Prostate gland (tissue), 2 donors: ENCODE measurements at regions not wholly inside any gene's neighbourhood (a gene's known extent, or its start where the extent isn't known, plus 50 kb on each side); places are given as distances from the start of the nearest gene placed in this dataset.

Source experiments
- DNase-seq: peaks from one replicate; pipeline ENCODE4 v3.0.0-alpha.2; 2019; ENCODE audit warnings: low spot score
- H3K27ac ChIP-seq, 2 donors: fragments of 200-600 bp; sonication (generic); 2 replicates each; pipeline ENCODE4 v1.5.1; 2017 to 2019
- H3K27me3 ChIP-seq: fragments of 200-600 bp; sonication (generic); replicated peaks from 2 replicates; pipeline ENCODE4 v1.5.1; 2019; ENCODE audit not compliant: insufficient read depth
- H3K36me3 ChIP-seq, 2 donors: fragments of 200-600 bp; sonication (generic); 1 replicate in 1 of 2; 2 replicates in 1 of 2; pipeline versions ENCODE4 v1.5.1 to v1.8.1; 2017 to 2019
- H3K4me1 ChIP-seq: fragments of 200-600 bp; sonication (generic); replicated peaks from 2 replicates; pipeline ENCODE4 v1.5.1; 2019
- H3K4me3 ChIP-seq, 2 donors: fragments of 200-600 bp; sonication (generic); 2 replicates each; pipeline ENCODE4 v1.5.1; 2017 to 2019
- H3K9me3 ChIP-seq: fragments of 200-600 bp; sonication (generic); 2 replicates; pipeline ENCODE4 v1.5.1; 2017
- CTCF ChIP-seq, 4 experiments: fragments of 200-600 bp in 2 of 4; fragments of 450-650 bp in 2 of 4; sonication (generic) in 2 of 4; IDR thresholded peaks; 1 replicate in 3 of 4; 2 replicates in 1 of 4; pipeline ENCODE4 v1.5.1; 2016 to 2019; ENCODE audit warnings: antibody characterized with exemption in 4 of 4, mild to moderate bottlenecking in 2 of 4, moderate library complexity in 2 of 4
- POLR2A ChIP-seq: fragments of 450-650 bp; IDR thresholded peaks from one replicate; pipeline ENCODE4 v1.6.1; 2016; ENCODE audit warnings: antibody characterized with exemption, mild to moderate bottlenecking
- POLR2AphosphoS5 ChIP-seq: sonication (generic); formaldehyde crosslinking; IDR thresholded peaks from one replicate; pipeline ENCODE4 v1.6.1; 2017; ENCODE audit warnings: antibody characterized with exemption
- WGBS: methylation state at CpG from one replicate; pipeline ENCODE4 v1.1.5; 2018; 5-methylcytosine and 5-hydroxymethylcytosine counted together
- intact Hi-C: fragments of 100-400 bp; cut with DNase I; formaldehyde crosslinking; loops from one replicate; pipeline ENCODE4 v1.14.2; 2022

GRCh38 chr14:39956372-39956771 is 524.1 kb upstream of the FBXO33 start:
- WGBS = 94% methylated on average over 4 of the region's 4 CpGs
- Histone ChIP-seq H3K27me3 (no peaks in the 10 kb centered on the region), H3K27ac (no peak overlapping the region), H3K9me3 (no peaks in the 10 kb centered on the region), H3K4me3 (no peak overlapping the region), H3K4me1 (no peaks in the 10 kb centered on the region), H3K36me3 (no peaks in the 10 kb centered on the region)
- DNase-seq = no peak
- intact Hi-C loops = no loop called here
- TF ChIP-seq POLR2AphosphoS5 = no peak
- no peak for TF ChIP-seq POLR2A
- no peak for TF ChIP-seq CTCF (IDR thresholded peaks at IDR 0.05)

- H3K36me3 ChIP-seq = no peaks in the 10 kb centered on the region
- no peaks in the 10 kb centered on the region for H3K9me3 ChIP-seq
- no peaks in the 10 kb centered on the region for H3K27me3 ChIP-seq
- TF ChIP-seq POLR2A (no peak), POLR2AphosphoS5 (no peak), CTCF (IDR thresholded peaks at IDR 0.05) (no peak)
- intact Hi-C loops = no loop called here
- no peak overlapping the region for H3K27ac ChIP-seq
- H3K4me1 ChIP-seq = no peaks in the 10 kb centered on the region
- 84% methylated on average over 2 of the region's 2 CpGs for WGBS
- DNase-seq = no peak
- no peak overlapping the region for H3K4me3 ChIP-seq
These were observed 516.0 kb upstream of the FBXO33 start for GRCh38 chr14:39948235-39948634.

- H3K27ac ChIP-seq = no peak overlapping the region
- no peak overlapping the region for H3K4me3 ChIP-seq
- no peaks in the 10 kb centered on the region for H3K27me3 ChIP-seq
- intact Hi-C loops = no loop called here
- no peak for TF ChIP-seq POLR2A
- no peak for TF ChIP-seq POLR2AphosphoS5
- no peak for TF ChIP-seq CTCF (IDR thresholded peaks at IDR 0.05)
- no peaks in the 10 kb centered on the region for H3K9me3 ChIP-seq
- no peaks in the 10 kb centered on the region for H3K36me3 ChIP-seq
- 80% methylated on average over 2 of the region's 2 CpGs for WGBS
- no peak for DNase-seq
- no peaks in the 10 kb centered on the region for H3K4me1 ChIP-seq
These were observed 514.6 kb upstream of the FBXO33 start for GRCh38 chr14:39946807-39947206.

GRCh38 chr14:39939023-39939422 is 506.8 kb upstream of the FBXO33 start:
- Histone ChIP-seq H3K9me3 (no peaks in the 10 kb centered on the region), H3K36me3 (no peaks in the 10 kb centered on the region), H3K27ac (no peak overlapping the region), H3K4me1 (no peaks in the 10 kb centered on the region), H3K4me3 (no peak overlapping the region), H3K27me3 (no peaks in the 10 kb centered on the region)
- intact Hi-C loops = no loop called here
- no peak for TF ChIP-seq POLR2AphosphoS5
- TF ChIP-seq POLR2A = no peak
- no peak for TF ChIP-seq CTCF (IDR thresholded peaks at IDR 0.05)
- no peak for DNase-seq

- 85% methylated on average over 6 of the region's 6 CpGs for WGBS
- TF ChIP-seq POLR2A = no peak
- no peak for TF ChIP-seq POLR2AphosphoS5
- TF ChIP-seq CTCF (IDR thresholded peaks at IDR 0.05) = no peak
- Histone ChIP-seq H3K4me3 (no peak overlapping the region), H3K27ac (no peak overlapping the region), H3K36me3 (no peaks in the 10 kb centered on the region), H3K9me3 (no peaks in the 10 kb centered on the region), H3K4me1 (no peaks in the 10 kb centered on the region), H3K27me3 (no peaks in the 10 kb centered on the region)
- intact Hi-C loops = no loop called here
- no peak for DNase-seq
These were observed 480.2 kb upstream of the FBXO33 start for GRCh38 chr14:39912192-39913100.
